Natural killer cell (primary cell): ENCODE measurements at regions not wholly inside any gene's neighbourhood (a gene's known extent, or its start where the extent isn't known, plus 50 kb on each side); places are given as distances from the start of the nearest gene placed in this dataset.

Experiments used
- ATAC-seq, 3 donors: fragments of 150-1000 bp in 2 of 3; fragments of 200-7000 bp in 1 of 3; cut with Tn5 transposase; 1 replicate in 1 of 3; 2 replicates in 2 of 3; pipeline ENCODE4 v1.10.0; 2021; ENCODE audit warnings: mild to moderate bottlenecking in 2 of 3, moderate library complexity in 2 of 3
- DNase-seq, 2 donors: peaks; one replicate each; pipeline versions ENCODE4 v3.0.0 to v3.0.0-alpha.2; 2013 to 2021; ENCODE audit warnings: mixed read lengths in 1 of 2
- H3K27ac ChIP-seq: one replicate; pipeline ENCODE4 v1.5.1; 2013; ENCODE audit warnings: mild to moderate bottlenecking, low read length
- H3K27me3 ChIP-seq: one replicate; pipeline ENCODE4 v1.6.1; 2013; ENCODE audit warnings: low read length; ENCODE audit not compliant: control insufficient read depth, insufficient read depth
- H3K36me3 ChIP-seq: one replicate; pipeline ENCODE4 v1.6.1; 2013; ENCODE audit warnings: low read length; ENCODE audit not compliant: control insufficient read depth, insufficient read depth
- H3K4me1 ChIP-seq: one replicate; pipeline ENCODE4 v1.6.1; 2013; ENCODE audit warnings: low read length; ENCODE audit not compliant: control insufficient read depth, insufficient read depth
- H3K4me3 ChIP-seq: one replicate; pipeline ENCODE4 v1.5.1; 2013; ENCODE audit warnings: low read length
- H3K9me3 ChIP-seq: one replicate; pipeline ENCODE4 v1.6.1; 2013; ENCODE audit warnings: low read length; ENCODE audit not compliant: control insufficient read depth, insufficient read depth
- H3K27ac Mint-ChIP-seq, 2 donors: one replicate each; pipeline ENCODE4 v1.8.0; 2022; ENCODE audit warnings: mild to moderate bottlenecking in 2 of 2, mixed read lengths in 2 of 2, moderate library complexity in 1 of 2
- H3K27me3 Mint-ChIP-seq, 2 donors: one replicate each; pipeline ENCODE4 v1.8.0; 2022; ENCODE audit warnings: low read depth in 2 of 2, mixed read lengths in 2 of 2
- H3K36me3 Mint-ChIP-seq: one replicate; pipeline ENCODE4 v1.8.0; 2022; ENCODE audit warnings: mixed read lengths
- H3K4me1 Mint-ChIP-seq, 2 donors: one replicate each; pipeline ENCODE4 v1.8.0; 2022; ENCODE audit warnings: mixed read lengths in 2 of 2
- H3K4me3 Mint-ChIP-seq: one replicate; pipeline ENCODE4 v1.8.0; 2022; ENCODE audit warnings: mild to moderate bottlenecking, moderate library complexity, mixed read lengths
- H3K9me3 Mint-ChIP-seq, 2 donors: one replicate each; pipeline ENCODE4 v1.8.0; 2022; ENCODE audit warnings: mixed read lengths in 2 of 2
- WGBS: methylation state at CpG from one replicate; pipeline ENCODE4 v1.1.7; 2013; ENCODE audit warnings: missing lambda C conversion rate; ENCODE audit not compliant: insufficient coverage; 5-methylcytosine and 5-hydroxymethylcytosine counted together
- intact Hi-C: fragments of 100-400 bp; cut with micrococcal nuclease; formaldehyde crosslinking; loops from one replicate; pipeline ENCODE4 v1.14.2; 2022
- TF ChIP-seq, protein P1 (sequence below): fragments of 200-600 bp; IDR thresholded peaks from one replicate; pipeline ENCODE4 v1.8.0; 2022; ENCODE audit warnings: antibody characterized with exemption

DNA sequence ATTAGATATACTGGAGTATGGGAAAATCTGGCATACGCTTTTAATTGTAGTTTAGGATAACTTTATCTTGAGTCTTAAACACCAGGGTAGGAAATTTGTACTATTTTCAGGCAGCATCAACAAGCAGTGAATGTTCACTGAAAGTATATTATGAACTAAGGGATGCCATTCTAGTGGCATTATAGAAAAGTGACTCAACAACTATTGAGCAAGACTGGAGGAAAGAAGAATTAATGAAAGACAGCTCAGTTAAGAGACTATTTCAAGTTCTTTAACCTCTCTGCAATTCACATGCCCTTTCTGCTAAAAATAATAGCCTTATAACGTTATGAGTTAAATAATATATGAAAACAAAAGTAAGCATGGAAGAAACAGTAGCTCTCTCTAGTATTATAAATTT is 343.1 kb downstream of the FSCB start:
- Mint-ChIP-seq H3K36me3 (peaks cover 7% of the 10 kb centered on the region), H3K4me3 (no peak overlapping the region), H3K9me3 (peaks cover 12 to 17% of the 10 kb centered on the region in 2 donors), H3K27me3 (no peaks in the 10 kb centered on the region), H3K27ac (no peak overlapping the region), H3K4me1 (no peaks in the 10 kb centered on the region)
- Histone ChIP-seq H3K27me3 (no peaks in the 10 kb centered on the region), H3K36me3 (no peaks in the 10 kb centered on the region), H3K4me1 (no peaks in the 10 kb centered on the region), H3K4me3 (no peak overlapping the region), H3K9me3 (no peaks in the 10 kb centered on the region), H3K27ac (no peak overlapping the region)
- intact Hi-C loops: no loop called here
- TF ChIP-seq, protein P1, sequence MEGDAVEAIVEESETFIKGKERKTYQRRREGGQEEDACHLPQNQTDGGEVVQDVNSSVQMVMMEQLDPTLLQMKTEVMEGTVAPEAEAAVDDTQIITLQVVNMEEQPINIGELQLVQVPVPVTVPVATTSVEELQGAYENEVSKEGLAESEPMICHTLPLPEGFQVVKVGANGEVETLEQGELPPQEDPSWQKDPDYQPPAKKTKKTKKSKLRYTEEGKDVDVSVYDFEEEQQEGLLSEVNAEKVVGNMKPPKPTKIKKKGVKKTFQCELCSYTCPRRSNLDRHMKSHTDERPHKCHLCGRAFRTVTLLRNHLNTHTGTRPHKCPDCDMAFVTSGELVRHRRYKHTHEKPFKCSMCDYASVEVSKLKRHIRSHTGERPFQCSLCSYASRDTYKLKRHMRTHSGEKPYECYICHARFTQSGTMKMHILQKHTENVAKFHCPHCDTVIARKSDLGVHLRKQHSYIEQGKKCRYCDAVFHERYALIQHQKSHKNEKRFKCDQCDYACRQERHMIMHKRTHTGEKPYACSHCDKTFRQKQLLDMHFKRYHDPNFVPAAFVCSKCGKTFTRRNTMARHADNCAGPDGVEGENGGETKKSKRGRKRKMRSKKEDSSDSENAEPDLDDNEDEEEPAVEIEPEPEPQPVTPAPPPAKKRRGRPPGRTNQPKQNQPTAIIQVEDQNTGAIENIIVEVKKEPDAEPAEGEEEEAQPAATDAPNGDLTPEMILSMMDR: no peak
- 100% methylated on average over 1 of the region's 2 CpGs for WGBS
- ATAC-seq: no peak
- no peak for DNase-seq

- H3K4me3 Mint-ChIP-seq: no peak overlapping the region
- no peak overlapping the region for H3K27ac Mint-ChIP-seq
- no peak overlapping the region for H3K4me3 ChIP-seq
- no peak for ATAC-seq
- no peaks in the 10 kb centered on the region for H3K36me3 ChIP-seq
- H3K4me1 Mint-ChIP-seq: no peaks in the 10 kb centered on the region
- TF ChIP-seq, protein P1: no peak
- WGBS: 81% methylated on average over 5 of the region's 5 CpGs
- H3K27me3 Mint-ChIP-seq: no peaks in the 10 kb centered on the region
- no peak for DNase-seq
- H3K9me3 ChIP-seq: no peaks in the 10 kb centered on the region
- no peak overlapping the region for H3K27ac ChIP-seq
- peaks cover 9 to 12% of the 10 kb centered on the region in 2 donors for H3K9me3 Mint-ChIP-seq
- H3K36me3 Mint-ChIP-seq: no peaks in the 10 kb centered on the region
- H3K27me3 ChIP-seq: no peaks in the 10 kb centered on the region
- H3K4me1 ChIP-seq: no peaks in the 10 kb centered on the region
- intact Hi-C loops: no loop called here
Measured at GRCh38 chr14:44162197-44162596, 344.9 kb downstream of the FSCB start.

- no peak overlapping the region for H3K27ac ChIP-seq
- Mint-ChIP-seq H3K27me3 (no peaks in the 10 kb centered on the region), H3K4me1 (no peaks in the 10 kb centered on the region), H3K27ac (no peak overlapping the region), H3K4me3 (no peak overlapping the region), H3K36me3 (peaks cover 7% of the 10 kb centered on the region), H3K9me3 (peaks cover 15 to 20% of the 10 kb centered on the region in 2 donors)
- TF ChIP-seq, protein P1: no peak
- H3K4me3 ChIP-seq: no peak overlapping the region
- no peaks in the 10 kb centered on the region for H3K36me3 ChIP-seq
- H3K27me3 ChIP-seq: no peaks in the 10 kb centered on the region
- intact Hi-C loops: no loop called here
- ATAC-seq (no peak), DNase-seq (no peak)
- H3K9me3 ChIP-seq: peaks cover 9% of the 10 kb centered on the region
- no peaks in the 10 kb centered on the region for H3K4me1 ChIP-seq
Measured at GRCh38 chr14:44154874-44155273, 352.2 kb downstream of the FSCB start.

DNA sequence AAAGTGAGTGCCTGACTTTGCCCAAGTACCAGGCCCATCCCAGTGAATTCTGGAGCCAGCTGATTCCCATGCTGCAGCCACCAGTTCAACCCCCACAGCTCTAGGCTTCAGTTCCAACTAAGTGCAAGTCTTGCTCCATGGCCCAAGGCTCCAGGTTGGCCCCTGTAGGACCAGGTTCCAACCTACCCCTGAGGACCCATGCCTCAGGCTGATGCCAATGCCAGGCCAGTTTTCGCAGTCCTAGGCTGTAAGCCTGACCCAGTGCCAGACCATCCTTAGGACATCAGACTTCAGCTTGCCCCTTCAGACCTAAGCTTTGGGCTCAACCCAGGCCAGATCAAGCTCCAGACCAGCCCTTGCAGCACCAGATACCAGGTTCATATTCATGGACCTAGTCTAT is 352.6 kb downstream of the FSCB start:
- no peaks in the 10 kb centered on the region for H3K36me3 ChIP-seq
- no peak overlapping the region for H3K4me3 ChIP-seq
- H3K27me3 Mint-ChIP-seq: no peaks in the 10 kb centered on the region
- H3K4me3 Mint-ChIP-seq: no peak overlapping the region
- no peaks in the 10 kb centered on the region for H3K4me1 Mint-ChIP-seq
- TF ChIP-seq, protein P1: no peak
- 100% methylated on average over 1 of the region's 1 CpG for WGBS
- H3K4me1 ChIP-seq: no peaks in the 10 kb centered on the region
- peaks cover 7% of the 10 kb centered on the region for H3K36me3 Mint-ChIP-seq
- no peak for ATAC-seq
- intact Hi-C loops: no loop called here
- peaks cover 9% of the 10 kb centered on the region for H3K9me3 ChIP-seq
- H3K9me3 Mint-ChIP-seq: peaks cover 15 to 20% of the 10 kb centered on the region in 2 donors
- H3K27me3 ChIP-seq: no peaks in the 10 kb centered on the region
- no peak for DNase-seq
- H3K27ac Mint-ChIP-seq: no peak overlapping the region
- H3K27ac ChIP-seq: no peak overlapping the region
